ENCODE measurements at regions not wholly inside any gene's neighbourhood (a gene's known extent, or its start where the extent isn't known, plus 50 kb on each side); places are given as distances from the start of the nearest gene placed in this dataset.

DNA sequence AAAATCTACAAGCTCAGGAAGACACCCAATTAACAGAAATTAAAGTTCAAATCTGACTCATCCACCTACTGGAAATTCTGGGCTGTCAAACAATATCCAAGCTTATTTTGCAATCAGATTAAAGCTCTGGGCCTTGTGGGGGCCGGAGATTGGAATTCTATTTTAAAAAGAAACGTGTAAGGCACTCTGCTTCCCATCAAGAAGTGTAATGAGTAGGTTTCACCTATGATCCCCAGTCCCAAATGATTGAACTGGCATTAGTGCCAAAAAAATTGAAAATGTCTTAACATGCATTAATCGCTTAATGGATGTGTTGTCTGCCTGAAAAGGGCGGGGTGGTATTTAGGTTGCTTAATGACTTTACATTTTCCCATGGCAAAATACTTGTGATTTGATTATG lies 542.4 kb upstream of the BTBD3 start:
- no peak for DNase-seq

DNA sequence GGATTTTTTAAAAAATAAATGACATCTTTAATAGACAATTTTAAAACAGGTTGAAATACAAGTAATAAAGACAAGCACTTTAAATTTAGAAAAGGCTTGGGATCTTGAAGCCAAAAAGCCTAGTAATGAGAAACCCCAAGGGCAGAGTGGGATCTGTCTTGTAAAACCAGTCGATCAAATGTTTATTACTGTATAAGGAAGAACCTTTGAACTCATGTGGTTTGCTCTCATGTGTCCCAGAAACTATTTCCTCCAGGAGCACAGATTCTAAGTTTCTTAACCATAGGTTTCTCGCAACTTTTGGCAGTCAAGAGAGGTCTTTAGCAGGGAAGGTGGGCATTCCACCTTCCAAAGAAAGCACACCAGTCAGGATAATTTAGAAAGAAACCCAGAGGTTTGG lies 541.7 kb upstream of the BTBD3 start:
- no peak for DNase-seq

DNA sequence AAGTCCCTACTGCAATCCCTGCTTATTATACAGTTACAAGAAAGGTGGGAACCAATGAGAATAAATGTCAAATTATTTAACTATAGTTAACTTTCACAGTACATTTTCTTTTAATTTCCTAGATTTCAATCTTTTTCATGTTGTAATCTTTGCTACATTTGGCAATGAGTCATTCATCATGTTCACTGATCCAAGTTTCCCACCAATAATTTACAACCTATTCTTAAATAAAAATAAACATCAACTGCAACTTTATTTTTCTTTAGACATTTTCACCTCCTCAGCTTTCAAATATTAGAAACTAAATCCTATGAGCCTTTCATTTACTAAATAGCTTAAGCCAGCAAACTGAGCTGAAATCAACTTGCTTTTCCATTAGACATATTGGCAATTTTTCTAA lies 541.3 kb upstream of the BTBD3 start:
- DNase-seq: no peak

DNA sequence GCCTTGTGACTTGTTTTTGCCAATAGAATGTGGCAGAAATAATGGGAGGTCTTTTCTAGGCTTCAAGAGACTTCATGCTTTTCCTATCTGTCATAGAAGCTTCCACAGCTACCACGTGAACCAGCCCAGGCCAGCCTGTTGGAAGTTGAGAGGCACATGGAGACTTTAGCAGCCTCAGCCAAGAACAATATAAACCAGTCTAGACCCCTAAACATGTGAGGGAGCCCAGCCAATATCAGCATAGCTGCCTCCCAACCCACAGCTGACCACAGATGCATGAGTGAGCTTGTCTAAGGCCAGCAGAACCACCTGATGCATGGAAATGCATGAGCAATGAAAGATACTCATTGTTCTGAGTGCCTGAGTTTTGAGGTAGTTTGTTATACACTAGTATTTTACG lies 540.7 kb upstream of the BTBD3 start:
- no peak for DNase-seq

DNA sequence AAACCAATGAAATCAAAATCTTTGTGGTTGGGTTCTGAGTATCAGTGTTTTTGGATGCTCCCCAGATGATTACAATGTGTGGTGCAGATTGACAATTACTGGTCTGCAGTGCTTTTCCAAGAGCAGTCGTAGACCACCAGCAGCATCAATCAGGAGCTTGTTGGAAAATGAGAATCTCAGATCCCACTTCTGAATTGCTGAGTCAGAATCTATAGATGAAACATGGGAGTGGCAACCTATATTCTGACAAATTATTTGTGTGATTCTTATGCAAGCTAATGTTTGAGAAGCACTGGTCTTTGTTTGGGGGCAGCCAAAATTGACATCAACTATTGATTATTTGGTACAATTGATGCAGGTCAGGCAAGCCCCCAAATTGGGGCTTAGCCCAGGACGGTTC lies 539.9 kb upstream of the BTBD3 start:
- DNase-seq: no peak

DNA sequence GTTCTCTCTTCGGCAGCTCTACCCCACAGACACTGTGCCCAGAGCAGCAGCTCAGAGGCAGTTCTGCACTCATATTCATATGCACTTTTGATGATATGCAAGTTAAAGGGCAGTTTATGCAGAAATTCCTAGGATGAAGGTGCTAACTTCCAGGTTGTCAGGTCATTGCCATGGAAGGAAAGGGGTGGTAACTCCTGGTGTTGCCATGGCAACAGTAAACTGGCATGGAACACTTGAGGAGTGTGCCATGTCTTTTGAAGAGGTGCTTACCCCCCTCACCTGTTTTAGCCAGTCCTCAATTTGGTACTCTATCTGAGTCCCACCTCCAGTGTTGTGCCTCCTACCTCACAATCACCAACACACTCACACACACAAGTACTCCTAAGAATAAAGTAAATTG lies 539.4 kb upstream of the BTBD3 start:
- DNase-seq: no peak

DNA sequence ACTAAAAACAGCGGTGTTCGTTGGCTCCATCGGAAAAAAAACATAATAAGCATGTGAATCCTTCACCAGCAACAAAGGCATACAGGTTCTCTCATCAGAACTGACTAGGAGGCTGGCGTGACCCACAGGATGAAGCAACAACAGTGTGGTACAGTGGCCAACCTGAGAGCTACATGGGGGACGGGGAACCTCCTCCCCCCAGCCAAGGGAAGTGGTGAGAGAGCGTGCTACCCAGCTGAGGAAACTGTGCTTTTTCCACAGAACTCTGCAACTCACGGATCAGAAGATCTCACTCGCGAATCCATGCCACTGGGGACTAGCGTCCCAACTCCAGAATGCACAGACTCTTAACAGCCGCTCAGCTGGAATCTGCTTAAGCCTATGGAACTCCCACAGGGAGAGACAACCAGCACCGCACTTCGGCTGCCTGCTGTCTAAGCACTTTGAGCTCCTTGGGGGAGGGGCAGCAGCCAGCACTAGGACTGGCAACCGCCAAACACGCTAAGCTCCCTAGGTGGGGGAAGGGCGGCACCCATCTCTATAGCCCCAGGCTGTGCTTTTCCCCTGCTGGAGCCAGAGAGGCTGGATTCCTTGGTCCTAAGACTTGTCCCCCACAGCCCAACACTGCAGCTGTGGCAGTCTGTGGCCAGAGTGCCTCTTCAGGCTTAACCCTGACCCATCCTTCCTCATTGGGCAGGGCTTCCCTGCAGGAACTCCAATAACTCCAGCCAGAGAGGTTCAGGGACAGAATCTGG lies 538.3 kb upstream of the BTBD3 start:
- no peak for DNase-seq

DNA sequence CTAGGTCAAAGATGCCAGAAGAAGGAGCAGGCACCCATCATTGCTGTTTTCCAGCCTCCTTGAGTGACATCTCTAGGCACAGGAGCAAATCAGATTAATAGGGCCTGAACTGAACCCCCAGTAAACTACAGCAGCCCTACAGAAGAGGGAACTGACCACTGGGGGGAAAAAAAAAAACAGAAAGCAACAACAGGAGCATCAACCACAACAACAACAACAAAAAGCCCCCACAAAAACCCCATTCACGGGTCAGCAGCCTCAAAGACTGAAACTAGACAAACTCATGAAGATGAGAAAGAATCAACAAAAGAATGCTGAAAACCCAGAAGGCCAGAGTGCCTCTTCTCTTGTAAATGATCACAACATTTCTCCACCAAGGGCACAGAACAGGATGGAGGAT lies 537.4 kb upstream of the BTBD3 start:
- DNase-seq: no peak

DNA sequence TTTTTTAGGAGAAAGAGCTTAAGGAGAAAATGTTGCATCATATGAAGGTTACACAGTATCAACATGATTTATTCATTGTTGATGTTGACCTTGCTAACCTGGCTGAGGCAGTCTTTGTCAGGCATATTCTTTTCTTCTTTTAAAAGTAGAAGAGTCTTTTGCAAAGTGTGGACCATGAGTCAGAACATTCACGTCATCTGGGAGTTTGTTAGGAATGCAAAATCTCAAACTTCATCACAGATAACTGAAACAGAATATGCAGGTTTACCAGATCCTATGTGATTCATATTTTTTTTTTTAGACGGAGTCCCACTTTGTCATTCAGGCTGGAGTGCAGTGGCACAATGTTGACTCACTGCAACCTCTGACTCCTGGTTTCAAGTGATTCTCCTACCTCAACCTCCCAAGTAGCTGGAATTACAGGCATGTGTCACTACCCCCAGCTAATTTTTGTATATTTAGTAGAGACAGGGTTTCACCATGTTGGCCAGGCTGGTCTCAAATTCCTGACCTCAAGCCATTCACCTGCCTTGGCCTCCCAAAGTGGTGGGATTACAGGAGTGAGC lies 530.4 kb upstream of the BTBD3 start:
- no peak for DNase-seq

DNA sequence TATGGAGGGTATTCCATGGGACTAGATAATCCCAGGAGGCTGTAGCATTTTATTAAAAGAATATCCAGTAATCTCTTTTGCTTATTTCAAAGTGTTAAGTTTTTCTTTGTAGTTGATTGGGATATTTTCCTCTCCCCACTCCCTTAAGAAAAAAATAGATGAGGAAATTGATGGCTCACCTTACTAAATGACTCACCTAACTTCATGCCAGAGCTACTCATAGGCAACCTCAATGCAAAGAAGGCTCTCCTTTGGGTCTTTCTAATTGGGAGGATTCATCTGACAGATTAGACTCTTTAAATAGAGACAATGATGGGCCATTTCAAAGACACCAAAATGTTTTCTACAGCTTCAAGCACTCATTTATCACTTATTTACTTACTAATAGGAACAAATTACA lies 528.5 kb upstream of the BTBD3 start:
- DNase-seq: no peak

DNA sequence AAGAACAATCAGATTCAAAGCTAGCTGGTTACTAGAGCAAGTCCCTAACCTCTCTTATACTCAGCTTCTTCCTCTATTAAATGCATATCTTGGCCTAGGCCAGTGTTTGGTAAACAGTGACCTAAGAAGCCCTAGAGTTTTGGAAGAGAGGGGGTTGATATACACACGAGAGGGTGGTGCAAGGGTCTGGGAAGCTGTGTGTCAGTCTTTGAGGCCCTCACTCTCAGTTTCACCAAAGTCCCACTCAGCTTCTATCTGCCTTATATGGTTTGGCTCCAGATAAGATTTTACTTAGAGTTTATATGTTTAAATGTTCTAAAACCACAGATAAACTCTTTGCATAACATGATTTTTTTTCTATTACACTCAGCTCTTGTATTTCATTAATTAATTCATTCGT lies 526.1 kb upstream of the BTBD3 start:
- DNase-seq: no peak

DNA sequence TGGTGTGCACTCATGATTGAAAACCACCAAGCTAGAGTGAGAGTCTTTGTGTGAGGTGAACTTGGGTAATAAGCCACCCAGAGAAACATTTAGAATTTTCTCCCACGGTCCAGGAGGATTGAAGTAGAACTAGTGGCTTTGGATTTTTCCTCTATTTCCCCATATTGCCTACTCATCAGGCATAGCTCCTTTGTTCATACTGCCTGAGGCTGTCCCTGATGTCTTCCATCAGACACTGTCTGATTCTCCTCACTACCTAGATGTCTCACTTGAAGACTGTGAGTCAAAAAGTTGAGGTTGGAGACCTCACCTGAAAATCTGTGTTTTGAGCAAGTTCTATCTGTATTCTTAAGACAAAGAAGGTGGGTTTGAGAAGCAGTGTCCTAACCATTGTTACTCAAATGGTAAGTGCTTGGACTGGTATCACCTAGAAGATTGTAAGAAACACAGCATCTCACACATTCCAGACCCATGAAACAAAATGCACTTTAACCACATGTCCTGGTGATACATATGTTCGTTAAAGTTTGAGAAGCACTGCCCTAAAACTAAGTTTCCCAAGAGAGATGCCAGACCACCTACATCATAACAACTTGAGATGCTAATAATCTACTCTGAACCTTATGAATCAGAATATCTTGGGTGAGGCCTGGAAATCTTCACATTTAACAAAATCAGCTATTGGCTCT lies 523.4 kb upstream of the BTBD3 start:
- DNase-seq: no peak

DNA sequence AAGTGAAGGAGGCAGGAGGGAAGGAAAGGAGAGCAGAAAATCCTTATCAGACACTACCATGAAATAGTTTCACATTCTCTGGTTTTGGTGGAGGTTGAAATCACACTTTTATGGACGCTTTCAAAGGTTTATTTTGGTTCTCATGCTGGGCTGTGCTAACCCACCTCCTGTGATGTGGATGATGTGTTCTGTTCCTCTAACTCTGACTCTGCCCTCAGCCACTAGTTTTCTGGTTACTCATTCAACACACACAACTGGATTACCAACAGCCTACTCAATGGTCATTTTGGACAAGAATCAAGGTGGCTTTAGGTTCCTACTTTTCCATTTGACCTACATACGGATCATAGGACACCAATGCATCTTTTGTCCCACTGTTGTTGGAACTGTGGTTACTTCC lies 522.1 kb upstream of the BTBD3 start:
- no peak for DNase-seq

DNA sequence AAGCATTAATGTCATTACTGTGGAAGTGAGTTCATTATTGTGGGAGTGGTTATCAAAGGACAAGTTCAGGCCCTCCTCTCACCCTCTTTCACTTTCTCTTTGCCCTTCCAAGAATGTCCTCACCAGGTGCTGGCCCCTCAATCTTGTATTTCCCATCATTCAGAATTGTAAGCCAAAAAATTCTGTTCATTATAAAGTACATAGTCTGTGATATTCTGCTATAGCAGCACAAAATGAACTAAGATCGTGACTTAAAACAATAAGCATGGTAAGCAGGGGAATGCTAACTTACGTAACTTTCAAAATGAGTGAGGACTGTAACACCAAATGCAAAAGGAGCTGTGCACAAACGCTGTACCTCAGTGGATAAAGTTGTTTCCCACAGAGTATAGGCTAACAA lies 515.7 kb upstream of the BTBD3 start:
- DNase-seq: no peak

DNA sequence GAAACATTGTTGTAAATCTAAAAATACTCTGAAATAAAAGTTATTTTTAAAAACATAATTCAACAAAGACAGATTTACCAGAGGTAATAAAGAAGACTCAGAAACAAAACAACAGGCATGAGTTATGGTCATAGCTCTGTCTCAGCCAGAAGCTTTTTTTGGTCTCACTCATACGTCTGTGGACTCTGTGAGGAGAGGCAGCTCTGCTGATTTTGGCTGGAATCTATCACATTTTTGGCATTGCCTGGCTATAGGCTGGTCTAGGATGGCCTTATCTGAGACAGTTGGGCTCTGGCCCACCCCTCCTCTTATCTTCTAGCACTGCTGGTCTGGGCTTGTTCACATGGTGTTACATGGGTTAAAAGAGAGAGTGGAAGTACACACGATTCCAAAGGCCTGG lies 514.0 kb upstream of the BTBD3 start:
- DNase-seq: no peak

DNA sequence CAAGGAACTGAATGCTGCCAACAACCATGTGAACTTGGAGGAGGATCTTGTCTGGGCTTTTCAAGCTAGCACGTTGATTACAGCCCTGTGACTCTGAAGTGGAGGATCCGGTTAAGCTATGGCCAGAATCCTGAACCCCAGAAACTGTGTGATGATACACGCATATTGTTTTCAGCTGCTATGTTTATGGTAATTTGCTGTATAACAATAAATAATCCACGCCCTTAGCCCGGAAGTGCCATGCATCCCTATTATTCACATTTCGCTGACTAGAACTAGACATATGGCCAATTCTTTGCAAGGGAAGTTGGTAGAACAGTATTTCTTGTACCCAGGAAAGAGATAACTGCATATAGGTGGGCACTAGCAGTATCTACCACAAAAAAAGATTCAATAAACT lies 510.8 kb upstream of the BTBD3 start:
- DNase-seq: no peak

DNA sequence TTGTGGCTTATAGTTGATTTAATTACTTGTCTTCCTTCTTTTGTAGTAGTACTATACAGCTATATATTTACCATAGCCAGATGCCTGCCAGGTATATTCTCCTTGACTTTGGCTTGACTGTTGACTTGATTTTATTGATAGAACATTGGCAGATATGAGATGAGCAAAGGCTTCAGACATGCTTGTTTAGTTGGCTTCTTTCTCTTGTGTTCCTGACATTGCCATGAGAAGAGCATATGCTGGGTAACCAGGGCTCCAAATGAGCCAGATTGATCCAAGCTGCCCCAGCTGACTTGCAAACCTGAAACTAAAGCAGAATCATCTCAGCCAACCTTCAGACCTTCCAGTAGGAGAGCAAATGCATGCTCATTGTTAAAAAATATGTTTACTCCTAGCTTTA lies 508.1 kb upstream of the BTBD3 start:
- DNase-seq: no peak

DNA sequence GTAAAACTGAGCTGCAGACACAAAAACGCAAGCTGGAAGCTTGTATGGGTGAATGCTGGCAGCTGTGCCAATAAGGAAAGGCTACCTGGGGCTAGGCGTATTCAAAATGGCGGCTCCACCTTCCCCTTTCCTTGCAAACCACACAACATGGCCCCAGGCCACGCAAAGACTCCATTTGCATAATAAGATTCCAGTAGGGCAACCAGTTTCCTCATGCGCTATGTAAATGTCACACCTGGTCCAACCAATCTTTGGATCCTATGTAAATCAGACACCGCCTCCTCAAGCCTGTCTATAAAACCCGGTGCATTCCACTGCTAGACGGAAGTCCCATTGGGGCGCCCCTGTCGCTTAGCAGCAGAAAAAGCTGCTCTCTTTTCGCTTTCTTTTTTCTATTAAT lies 505.9 kb upstream of the BTBD3 start:
- DNase-seq: no peak

DNA sequence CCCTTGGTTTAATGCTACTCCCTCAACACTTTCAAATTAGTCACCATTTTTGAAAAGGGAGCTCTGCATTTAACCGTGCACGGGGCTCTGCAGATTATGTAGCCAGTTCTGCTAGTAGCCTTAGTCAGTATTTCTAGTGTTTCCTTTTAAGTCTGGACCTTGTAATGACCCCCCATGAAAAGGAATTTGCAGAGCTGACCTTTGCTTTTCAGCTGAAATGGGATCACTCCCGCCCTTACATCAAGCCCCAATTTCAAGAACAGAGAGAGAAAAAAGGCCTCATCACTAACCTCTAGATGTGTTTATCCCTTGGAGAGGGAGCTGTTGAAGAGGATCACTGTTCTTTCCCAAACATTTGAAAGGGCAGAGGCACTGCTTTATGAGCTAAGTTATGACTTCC lies 490.7 kb upstream of the BTBD3 start:
- DNase-seq: no peak

DNA sequence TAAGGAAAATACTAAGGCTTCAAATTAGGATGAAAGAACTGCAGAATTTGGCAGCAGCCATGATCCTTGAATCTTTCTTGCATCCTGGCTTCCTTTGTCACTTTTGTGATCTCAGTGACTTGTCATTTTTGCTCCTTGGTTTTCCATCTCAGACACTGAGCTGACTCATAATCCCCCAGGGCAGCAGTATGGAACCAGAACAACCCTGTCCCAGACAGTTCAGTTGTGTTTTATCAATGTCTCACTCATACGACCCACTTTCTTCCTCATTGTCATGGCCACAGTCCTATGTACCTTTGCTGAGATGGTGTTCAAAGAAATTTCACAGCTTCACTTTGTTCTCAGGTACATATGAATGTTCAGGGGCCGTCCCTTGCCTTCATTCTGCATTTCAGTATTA lies 488.5 kb upstream of the BTBD3 start:
- no peak for DNase-seq

DNA sequence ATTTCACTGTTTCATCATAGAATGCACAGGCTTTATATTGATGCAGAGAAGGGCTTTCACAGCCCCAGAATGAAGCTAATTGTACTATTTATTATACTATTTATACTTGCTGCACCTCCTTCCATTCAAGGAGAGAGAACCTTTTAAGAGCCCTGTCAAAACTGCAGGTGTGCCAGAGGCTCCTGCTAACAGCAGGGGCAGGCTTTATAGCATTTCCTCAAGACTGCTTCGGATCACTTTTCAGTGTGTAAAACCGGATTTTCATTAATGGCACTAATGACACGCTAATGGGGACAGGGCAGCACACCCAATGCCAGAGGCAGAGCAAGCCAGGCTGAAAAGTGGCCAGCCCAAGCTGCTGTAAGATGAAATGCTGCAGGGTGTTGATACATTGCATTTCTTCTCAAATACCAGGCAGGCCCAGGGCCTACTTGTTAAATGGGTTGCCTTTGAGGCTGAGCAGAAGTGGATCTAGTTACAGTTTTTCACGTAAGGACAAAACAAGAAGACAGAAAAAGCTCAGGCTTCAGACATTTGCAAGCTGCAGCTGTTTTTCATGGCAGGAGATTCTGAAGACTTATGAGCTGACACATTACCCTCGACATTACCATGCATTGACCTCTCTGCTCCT lies 487.7 kb upstream of the BTBD3 start:
- DNase-seq: no peak

DNA sequence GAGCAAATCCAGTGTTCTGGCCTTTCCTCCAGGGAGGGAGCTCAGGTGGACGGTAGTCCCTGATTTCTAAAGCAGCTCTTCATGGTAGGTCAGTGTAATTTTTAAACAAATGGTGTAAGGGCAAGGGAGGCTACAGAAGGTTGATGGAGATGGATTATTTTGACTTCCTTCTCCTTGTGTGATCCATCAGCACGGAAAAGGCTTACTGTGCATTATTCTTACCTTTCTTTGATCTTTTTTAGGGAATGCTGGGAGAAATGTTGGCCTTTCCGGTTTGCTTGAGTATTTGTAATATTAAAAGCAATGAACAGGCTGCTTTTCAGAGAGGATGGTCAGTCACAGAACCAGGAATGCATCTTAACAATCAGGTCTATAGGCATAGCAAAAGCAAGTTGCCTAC lies 487.0 kb upstream of the BTBD3 start:
- no peak for DNase-seq

DNA sequence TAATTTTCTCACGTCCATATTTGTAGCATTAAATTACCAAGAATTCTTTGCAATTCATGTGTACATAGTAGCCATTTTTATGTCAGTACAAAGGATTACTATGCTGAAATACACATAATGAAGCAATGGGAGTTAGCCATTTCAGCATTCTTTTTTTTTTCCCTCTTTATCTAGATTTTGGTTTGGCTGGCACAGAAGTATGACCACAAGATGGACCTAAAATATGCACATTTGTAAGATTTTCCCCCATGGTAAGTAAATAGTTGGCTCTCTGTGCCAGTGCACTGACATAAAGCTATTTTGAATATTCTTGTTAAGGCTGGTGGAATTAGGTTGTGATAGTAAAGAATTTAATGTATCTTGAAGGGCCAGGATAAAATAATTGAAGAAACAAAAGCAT lies 486.1 kb upstream of the BTBD3 start:
- DNase-seq: no peak

DNA sequence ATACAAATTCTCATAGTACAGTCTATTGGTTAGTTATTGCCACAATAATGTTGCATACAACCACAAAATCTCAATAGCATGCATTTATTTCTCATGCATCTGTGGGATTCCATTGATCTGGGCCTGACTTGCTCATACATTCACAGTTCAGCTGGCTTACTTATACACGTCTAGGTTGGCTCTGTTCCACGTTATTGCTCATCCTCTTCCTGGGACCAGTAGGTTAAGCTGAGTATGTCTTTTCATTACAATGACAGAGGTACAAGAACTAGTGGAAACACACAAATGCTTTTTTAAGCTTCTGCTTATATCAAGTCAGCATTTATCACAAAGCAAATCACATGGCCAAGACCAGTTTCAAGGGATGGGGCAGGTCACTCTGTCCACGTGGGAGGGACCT lies 485.3 kb upstream of the BTBD3 start:
- DNase-seq: no peak

All from inflammatory macrophage treated with lipopolysaccharide for 1 hour (primary cell).